ENCODE measurements at regions not wholly inside any gene's neighbourhood (a gene's known extent, or its start where the extent isn't known, plus 50 kb on each side); places are given as distances from the start of the nearest gene placed in this dataset.
A peak's percentile ranks its signal among the peaks of the same experiment; 100 is the strongest.

- DNase-seq = no peak
Observed at GRCh38 chr22:49452362-49452946, 375.2 kb downstream of the BRD1 start.

- no peak for DNase-seq
Observed at GRCh38 chr22:49451070-49451840, 376.4 kb downstream of the BRD1 start.

DNA sequence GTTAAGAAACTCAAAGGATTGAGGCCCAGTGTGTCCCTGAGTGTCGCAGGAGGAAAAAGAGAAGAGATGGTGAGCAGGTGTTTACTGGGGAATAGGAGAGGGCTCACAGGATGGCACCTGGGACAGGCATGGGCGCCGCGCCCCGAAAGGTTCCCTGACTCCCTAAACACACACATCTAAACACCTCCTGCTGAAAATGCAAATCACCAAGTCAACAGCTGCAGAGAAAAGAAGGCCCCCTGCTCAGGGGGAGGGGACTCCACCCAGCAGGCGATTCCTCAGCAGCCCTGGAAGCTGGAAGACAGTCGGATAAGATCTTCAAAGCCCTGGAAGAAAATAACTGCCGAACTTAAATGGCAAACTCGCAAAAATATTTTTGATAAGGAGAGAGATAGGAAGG is 377.2 kb downstream of the BRD1 start:
- no peak for DNase-seq

GRCh38 chr22:49449811-49450446 is 377.7 kb downstream of the BRD1 start:
- no peak for DNase-seq

- DNase-seq = no peak
Observed at GRCh38 chr22:49449377-49449776, 378.3 kb downstream of the BRD1 start.

GRCh38 chr22:49448526-49448925 is 379.1 kb downstream of the BRD1 start:
- no peak for DNase-seq

DNA sequence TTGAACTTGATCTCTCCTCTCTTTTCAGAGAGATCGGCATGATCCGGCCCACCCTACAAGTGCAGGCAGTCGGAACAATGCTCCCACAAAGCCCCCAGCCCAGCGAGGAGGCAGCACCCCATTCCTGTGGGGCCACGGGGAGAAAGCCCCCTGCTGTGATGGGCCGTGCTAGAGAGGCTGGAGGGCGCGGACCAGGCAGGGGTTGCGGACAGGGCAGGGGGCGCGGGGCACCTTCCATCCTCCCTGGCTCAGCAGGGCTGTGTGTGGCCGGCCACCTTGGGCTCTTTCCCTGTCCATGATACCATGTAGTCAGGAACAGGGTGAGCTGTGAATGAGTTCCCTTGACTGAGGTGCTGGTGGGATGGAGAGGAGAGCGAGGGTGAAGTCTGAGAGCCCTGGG is 379.8 kb downstream of the BRD1 start:
- no peak for DNase-seq

- DNase-seq = peak in 1 of 2 donors; percentile 2
Observed at GRCh38 chr22:49446759-49447710, 380.6 kb downstream of the BRD1 start.

GRCh38 chr22:49446145-49446758 is 381.4 kb downstream of the BRD1 start:
- no peak for DNase-seq

GRCh38 chr22:49444781-49445180 is 382.9 kb downstream of the BRD1 start:
- DNase-seq = no peak

DNA sequence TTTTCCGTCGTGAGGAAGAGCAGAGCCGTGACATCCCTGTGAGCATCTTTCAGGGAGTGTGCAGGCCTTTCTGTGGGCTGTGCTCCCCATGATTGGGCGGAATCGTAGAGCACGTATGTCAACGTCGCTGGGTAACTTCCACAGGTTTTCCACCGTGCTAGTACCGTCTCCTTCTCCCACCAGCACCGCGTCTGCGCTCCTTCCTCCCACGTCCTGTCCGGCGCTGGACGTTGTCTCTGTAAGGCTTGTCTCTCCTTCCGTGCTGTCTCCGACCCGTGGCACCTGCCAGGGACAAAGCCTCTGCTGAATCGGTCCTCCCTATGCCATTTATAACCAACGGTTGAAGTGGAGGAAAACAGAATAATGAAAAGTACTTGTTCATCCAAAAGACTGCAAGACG is 386.7 kb downstream of the BRD1 start:
- DNase-seq = no peak

GRCh38 chr22:49439373-49439772 is 388.3 kb downstream of the BRD1 start:
- DNase-seq = no peak

GRCh38 chr22:49437956-49438355 is 389.7 kb downstream of the BRD1 start:
- DNase-seq = no peak

DNA sequence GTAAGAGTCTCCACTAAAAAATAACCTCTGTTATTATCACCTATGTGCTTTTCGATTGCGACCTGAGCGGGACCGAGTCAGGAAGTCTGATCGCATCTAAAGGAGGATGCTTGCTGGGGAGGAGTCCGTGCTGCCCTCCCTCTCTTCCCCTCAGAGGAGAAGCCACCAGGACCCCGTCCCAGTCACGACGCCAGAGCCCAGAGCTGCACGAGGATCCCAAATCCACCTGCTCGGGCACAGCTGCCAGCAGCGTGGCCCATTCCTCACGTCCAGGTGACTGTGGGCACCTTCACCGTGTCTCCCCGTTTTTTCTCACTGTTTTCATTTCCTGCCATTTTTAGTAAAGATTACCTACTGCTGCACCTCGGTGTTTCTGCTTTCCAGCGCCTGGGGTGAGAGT is 390.3 kb downstream of the BRD1 start:
- DNase-seq = no peak

GRCh38 chr22:49436056-49436455 is 391.6 kb downstream of the BRD1 start:
- DNase-seq = no peak

DNA sequence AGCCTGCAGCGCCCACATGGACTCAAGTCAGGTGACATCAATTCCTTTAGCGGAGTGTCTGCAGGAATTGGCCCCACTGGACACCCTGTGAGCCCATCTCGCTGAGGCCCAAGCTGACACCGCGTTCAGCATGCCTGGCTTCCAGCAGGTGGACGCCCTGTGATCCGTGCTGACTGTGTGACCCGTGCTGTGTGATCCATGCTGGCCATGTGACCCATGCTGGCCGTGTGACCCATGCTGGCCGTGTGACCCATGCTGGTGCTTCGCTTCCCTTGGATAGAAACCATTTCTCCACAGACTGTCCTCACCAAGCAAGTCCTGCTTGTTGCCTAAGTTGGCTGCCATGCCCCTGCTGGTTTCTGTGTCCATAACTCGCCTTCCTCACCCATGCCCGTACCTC is 392.1 kb downstream of the BRD1 start:
- DNase-seq = no peak

DNA sequence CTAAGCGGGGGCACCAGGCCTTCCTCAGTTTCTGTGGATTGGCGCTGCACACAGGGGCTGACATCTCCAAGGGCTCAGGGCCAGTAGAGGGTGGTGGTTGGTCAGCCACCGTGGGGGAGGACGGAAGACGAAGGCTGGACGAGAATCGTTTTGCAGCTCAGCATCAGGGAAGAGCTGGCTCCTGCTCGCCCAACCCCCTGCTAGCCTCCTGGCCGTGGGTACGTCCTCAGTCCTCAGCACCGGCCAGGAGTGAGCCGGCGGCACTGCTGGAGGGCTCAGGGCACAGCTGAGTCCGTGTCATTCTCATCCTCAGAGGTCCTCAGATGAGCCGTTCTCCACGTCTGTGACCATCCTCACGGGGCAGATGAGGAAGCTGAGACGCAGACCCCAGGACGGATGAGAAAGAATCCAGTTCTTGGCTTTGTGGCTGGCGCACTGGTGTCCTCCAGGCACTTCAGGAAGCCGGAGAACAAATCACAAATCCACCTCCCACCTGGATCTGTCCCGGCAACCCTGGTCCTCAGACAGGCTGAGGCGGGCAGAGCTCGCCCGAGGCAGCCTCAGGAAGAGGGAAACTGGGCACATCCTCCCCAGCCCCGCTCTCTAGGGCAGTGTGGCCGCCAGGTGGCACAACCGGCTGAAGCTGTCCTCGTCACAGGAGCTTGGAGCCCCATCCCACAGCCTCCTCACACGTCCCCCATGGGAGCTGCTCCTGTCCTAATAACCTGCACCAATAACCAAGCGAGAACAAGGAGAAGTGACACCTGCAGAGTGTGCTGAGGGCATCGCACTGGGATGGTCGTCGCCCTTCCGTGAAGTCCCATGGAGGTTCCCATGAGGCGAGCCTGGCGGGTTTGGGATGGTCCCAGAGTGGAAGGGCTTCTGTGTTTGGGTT is 393.7 kb downstream of the BRD1 start:
- DNase-seq = no peak

- no peak for DNase-seq
Observed at GRCh38 chr22:49432897-49433443, 394.7 kb downstream of the BRD1 start.

DNA sequence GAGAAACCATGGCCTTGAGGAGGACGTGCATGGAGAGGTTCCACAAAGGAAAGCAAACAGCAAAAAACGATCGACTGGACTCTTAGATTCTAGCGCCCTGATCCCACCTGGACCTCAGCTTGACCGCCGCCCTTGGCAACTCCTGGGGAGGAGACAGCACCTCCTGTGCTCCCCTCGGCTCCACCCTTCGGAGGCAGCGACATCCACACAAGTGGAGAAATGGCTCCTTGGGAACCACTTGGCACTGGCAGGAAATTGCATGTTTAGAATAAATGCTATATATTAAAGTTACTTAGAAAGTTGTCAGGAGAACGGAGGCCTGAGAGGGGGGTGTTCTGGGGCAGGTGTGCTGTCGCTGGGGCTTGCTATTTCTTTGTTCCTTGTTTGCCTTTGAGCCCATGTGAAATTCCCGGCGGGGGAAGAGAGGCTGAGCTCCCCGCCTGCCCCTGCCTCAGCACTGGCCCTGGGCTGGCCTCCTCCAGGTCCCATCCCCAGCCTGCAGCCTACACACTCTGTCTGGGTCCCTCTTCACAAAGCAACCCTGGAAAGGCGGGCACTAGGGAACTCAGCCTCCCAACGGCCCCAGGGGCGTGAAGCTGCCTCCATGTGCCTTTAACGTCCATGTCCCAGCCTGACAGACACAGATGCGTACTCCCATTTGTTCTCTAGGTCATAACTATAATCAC is 395.3 kb downstream of the BRD1 start:
- DNase-seq = no peak

DNA sequence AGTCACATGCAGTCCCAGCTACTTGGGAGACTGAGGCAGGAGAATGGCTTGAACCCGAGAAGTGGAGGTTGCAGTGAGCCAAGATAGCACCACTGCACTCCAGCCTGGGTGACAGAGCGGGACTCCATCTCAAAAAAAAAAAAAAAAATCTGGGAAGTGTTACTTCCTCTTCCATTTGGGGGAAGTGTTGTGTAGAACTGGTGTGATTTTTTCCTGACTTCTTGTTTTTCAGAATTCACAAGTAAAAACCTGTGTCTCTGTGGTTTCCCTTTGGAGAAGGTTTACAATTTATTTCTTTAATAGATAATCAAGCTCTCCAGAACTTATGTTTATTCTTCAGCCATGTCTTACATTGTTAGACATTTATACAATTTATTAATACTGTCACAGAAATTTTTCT is 396.1 kb downstream of the BRD1 start:
- DNase-seq = peak; percentile 33 to 56

GRCh38 chr22:49429066-49429465 is 398.6 kb downstream of the BRD1 start:
- no peak for DNase-seq

Data from inflammatory macrophage treated with lipopolysaccharide for 1 hour (primary cell).